GM12892 (cell line): ENCODE measurements at regions not wholly inside any gene's neighbourhood (a gene's known extent, or its start where the extent isn't known, plus 50 kb on each side); places are given as distances from the start of the nearest gene placed in this dataset.

ENCODE experiments used
- POLR2A ChIP-seq: IDR thresholded peaks from 2 replicates; pipeline ENCODE4 v1.6.1; 2011; ENCODE audit warnings: low read depth, low read length, control low read depth
- POLR2AphosphoS5 ChIP-seq: IDR thresholded peaks from 2 replicates; pipeline ENCODE4 v1.6.1; 2011; ENCODE audit warnings: low read depth, low read length, control low read depth
- TAF1 ChIP-seq: IDR thresholded peaks from 2 replicates; pipeline ENCODE4 v1.6.1; 2011; ENCODE audit warnings: low read depth, mild to moderate bottlenecking, control low read depth, low read length, borderline replicate concordance

GRCh38 chr12:107369679-107370078, 276.3 kb upstream of the CRY1 start:
- TF ChIP-seq POLR2A = no peak
- no peak for TF ChIP-seq POLR2AphosphoS5
- TF ChIP-seq TAF1 = no peak
